Astrocyte of the spinal cord (primary cell): ENCODE measurements at regions not wholly inside any gene's neighbourhood (a gene's known extent, or its start where the extent isn't known, plus 50 kb on each side); places are given as distances from the start of the nearest gene placed in this dataset.

Source experiments
- DNase-seq: peaks from one replicate; pipeline ENCODE4 v3.0.0; 2011; ENCODE audit warnings: low read depth, low spot score
- H3K4me3 ChIP-seq: 2 replicates; pipeline ENCODE4 v1.5.1; 2011; ENCODE audit warnings: low read depth, mild to moderate bottlenecking, low read length, moderate library complexity
- in situ Hi-C: cut with HindIII; loops from 2 replicates; pipeline ENCODE4 v1.10.0; 2017; ENCODE audit warnings: low sequenced_read_pairs
- TF ChIP-seq, protein P1 (sequence below): IDR thresholded peaks from 2 replicates; pipeline ENCODE4 v1.5.1; 2012; ENCODE audit warnings: low read depth, mild to moderate bottlenecking, low read length, inconsistent platforms

DNA sequence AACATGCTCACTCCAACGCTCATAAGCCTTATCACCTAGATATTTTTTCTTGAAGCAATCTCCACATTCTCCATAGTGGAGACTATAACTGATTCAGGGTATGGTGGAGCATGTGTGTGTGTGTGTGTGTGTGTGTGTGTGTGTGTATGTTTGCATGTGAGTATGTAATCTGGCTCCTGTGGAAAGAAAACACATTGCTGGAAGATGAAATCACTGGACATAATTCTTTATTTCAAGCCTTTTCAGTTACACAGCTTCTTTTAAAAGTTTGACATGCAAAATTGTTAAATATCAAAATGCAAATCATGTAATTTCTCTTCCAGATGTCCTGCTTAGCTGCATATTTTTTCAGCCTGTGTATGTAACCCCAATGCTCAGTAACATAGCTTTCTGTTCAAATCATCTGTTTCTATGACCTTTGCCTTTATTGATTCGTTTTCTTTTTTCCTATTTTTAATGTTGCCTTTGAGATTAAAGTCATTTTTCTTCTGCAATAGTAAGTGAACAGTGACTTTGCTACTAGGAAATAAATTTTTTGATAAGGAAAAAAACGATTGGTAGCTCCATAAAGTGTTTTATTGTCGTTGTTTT lies 80.5 kb upstream of the BTG1 start:
- TF ChIP-seq, protein P1, sequence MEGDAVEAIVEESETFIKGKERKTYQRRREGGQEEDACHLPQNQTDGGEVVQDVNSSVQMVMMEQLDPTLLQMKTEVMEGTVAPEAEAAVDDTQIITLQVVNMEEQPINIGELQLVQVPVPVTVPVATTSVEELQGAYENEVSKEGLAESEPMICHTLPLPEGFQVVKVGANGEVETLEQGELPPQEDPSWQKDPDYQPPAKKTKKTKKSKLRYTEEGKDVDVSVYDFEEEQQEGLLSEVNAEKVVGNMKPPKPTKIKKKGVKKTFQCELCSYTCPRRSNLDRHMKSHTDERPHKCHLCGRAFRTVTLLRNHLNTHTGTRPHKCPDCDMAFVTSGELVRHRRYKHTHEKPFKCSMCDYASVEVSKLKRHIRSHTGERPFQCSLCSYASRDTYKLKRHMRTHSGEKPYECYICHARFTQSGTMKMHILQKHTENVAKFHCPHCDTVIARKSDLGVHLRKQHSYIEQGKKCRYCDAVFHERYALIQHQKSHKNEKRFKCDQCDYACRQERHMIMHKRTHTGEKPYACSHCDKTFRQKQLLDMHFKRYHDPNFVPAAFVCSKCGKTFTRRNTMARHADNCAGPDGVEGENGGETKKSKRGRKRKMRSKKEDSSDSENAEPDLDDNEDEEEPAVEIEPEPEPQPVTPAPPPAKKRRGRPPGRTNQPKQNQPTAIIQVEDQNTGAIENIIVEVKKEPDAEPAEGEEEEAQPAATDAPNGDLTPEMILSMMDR, result no peak
- in situ Hi-C loops, result no loop called here
- H3K4me3 ChIP-seq, result no peak overlapping the region
- DNase-seq, result peak; percentile 19

- TF ChIP-seq, protein P1, result no peak
- no peak overlapping the region for H3K4me3 ChIP-seq
- in situ Hi-C loops, result no loop called here
- peak; percentile 58 for DNase-seq
Measured at GRCh38 chr12:92224685-92225331, 79.2 kb upstream of the BTG1 start.

- in situ Hi-C loops, result no loop called here
- TF ChIP-seq, protein P1, result no peak
- no peak overlapping the region for H3K4me3 ChIP-seq
- DNase-seq, result no peak
Measured at GRCh38 chr12:92223481-92223880, 77.8 kb upstream of the BTG1 start.

- in situ Hi-C loops, result no loop called here
- TF ChIP-seq, protein P1, result no peak
- H3K4me3 ChIP-seq, result no peak overlapping the region
- no peak for DNase-seq
Measured at GRCh38 chr12:92221656-92222315, 76.1 kb upstream of the BTG1 start.

DNA sequence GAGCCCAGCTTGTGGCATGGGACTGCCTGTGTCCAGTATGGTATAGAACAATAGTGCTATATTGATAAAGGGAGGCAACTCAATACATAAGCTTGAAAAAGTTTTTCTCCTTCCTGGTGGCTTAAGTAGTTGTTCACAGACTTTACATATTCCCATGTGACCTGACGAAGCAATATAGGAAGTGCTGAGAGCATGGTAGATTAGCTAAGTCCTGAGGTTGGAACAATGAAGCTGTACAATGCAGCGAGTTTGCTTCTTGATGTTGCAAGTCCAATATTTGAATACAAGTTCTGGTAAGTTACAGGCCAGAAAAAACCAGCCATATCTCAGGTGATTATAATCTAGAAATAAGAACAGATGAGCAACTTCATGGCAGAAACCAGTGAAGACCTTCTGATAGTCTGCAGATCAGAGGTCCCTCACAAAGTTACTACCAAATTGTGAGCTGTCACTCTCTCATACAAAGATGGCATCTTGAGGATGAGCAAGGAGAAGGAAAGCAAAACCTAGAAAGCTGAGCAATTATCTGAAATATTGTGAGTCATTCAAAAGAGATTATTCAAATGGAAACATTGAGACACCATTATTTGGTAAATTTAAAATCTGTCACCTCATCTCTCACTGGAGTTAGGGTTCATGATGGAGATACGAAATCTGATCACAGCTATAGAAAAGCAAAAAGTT lies 72.9 kb upstream of the BTG1 start:
- no peak overlapping the region for H3K4me3 ChIP-seq
- no peak for DNase-seq
- TF ChIP-seq, protein P1, result no peak
- in situ Hi-C loops, result no loop called here

- H3K4me3 ChIP-seq, result no peak overlapping the region
- in situ Hi-C loops, result no loop called here
- TF ChIP-seq, protein P1, result no peak
- peak; percentile 60 for DNase-seq
Measured at GRCh38 chr12:92216092-92216491, 70.4 kb upstream of the BTG1 start.
